Chondrocyte (in vitro differentiated cells): ENCODE measurements at regions not wholly inside any gene's neighbourhood (a gene's known extent, or its start where the extent isn't known, plus 50 kb on each side); places are given as distances from the start of the nearest gene placed in this dataset.

Experiments
- DNase-seq: peaks from one replicate; pipeline ENCODE4 v3.0.0; 2021; ENCODE audit warnings: mixed read lengths, low spot score
- H3K27ac Mint-ChIP-seq: one replicate; pipeline ENCODE4 v1.8.0; 2021; ENCODE audit warnings: mild to moderate bottlenecking, moderate library complexity, mixed read lengths; ENCODE audit not compliant: unreplicated experiment
- H3K27me3 Mint-ChIP-seq: 2 replicates; pipeline ENCODE4 v1.8.0; 2021; ENCODE audit warnings: low read depth, mixed read lengths
- H3K36me3 Mint-ChIP-seq: 2 replicates; pipeline ENCODE4 v1.8.0; 2021; ENCODE audit warnings: low read depth, mixed read lengths
- H3K4me1 Mint-ChIP-seq: 2 replicates; pipeline ENCODE4 v1.8.0; 2021; ENCODE audit warnings: low read depth, mild to moderate bottlenecking, mixed read lengths
- H3K4me3 Mint-ChIP-seq: one replicate; pipeline ENCODE4 v1.8.0; 2021; ENCODE audit warnings: mild to moderate bottlenecking, moderate library complexity, mixed read lengths; ENCODE audit not compliant: unreplicated experiment
- H3K9me3 Mint-ChIP-seq: 2 replicates; pipeline ENCODE4 v1.8.0; 2021; ENCODE audit warnings: low read depth, mixed read lengths
- CTCF ChIP-seq: fragments of 200-600 bp; sonication (generic); IDR thresholded peaks from 2 replicates; pipeline ENCODE4 v1.5.0; 2021; ENCODE audit warnings: antibody characterized with exemption, mild to moderate bottlenecking, moderate library complexity

GRCh38 chr12:67475725-67476124 is 172.8 kb upstream of the DYRK2 start:
- no peaks in the 10 kb centered on the region for H3K4me1 Mint-ChIP-seq
- no peak overlapping the region for H3K4me3 Mint-ChIP-seq
- DNase-seq = no peak
- TF ChIP-seq CTCF = no peak
- H3K27ac Mint-ChIP-seq = no peak overlapping the region
- no peaks in the 10 kb centered on the region for H3K27me3 Mint-ChIP-seq
- no peaks in the 10 kb centered on the region for H3K36me3 Mint-ChIP-seq
- H3K9me3 Mint-ChIP-seq = no peaks in the 10 kb centered on the region

GRCh38 chr12:67477681-67478265 is 170.8 kb upstream of the DYRK2 start:
- DNase-seq = no peak
- no peaks in the 10 kb centered on the region for H3K4me1 Mint-ChIP-seq
- no peaks in the 10 kb centered on the region for H3K36me3 Mint-ChIP-seq
- no peak overlapping the region for H3K27ac Mint-ChIP-seq
- TF ChIP-seq CTCF = no peak
- H3K27me3 Mint-ChIP-seq = no peaks in the 10 kb centered on the region
- no peak overlapping the region for H3K4me3 Mint-ChIP-seq
- H3K9me3 Mint-ChIP-seq = no peaks in the 10 kb centered on the region

GRCh38 chr12:67482751-67483661 is 165.5 kb upstream of the DYRK2 start:
- no peaks in the 10 kb centered on the region for H3K36me3 Mint-ChIP-seq
- H3K9me3 Mint-ChIP-seq = peaks cover 3% of the 10 kb centered on the region
- H3K27me3 Mint-ChIP-seq = no peaks in the 10 kb centered on the region
- H3K27ac Mint-ChIP-seq = no peak overlapping the region
- peaks cover 7% of the 10 kb centered on the region for H3K4me1 Mint-ChIP-seq
- H3K4me3 Mint-ChIP-seq = no peak overlapping the region
- no peak for DNase-seq
- no peak for TF ChIP-seq CTCF

DNA sequence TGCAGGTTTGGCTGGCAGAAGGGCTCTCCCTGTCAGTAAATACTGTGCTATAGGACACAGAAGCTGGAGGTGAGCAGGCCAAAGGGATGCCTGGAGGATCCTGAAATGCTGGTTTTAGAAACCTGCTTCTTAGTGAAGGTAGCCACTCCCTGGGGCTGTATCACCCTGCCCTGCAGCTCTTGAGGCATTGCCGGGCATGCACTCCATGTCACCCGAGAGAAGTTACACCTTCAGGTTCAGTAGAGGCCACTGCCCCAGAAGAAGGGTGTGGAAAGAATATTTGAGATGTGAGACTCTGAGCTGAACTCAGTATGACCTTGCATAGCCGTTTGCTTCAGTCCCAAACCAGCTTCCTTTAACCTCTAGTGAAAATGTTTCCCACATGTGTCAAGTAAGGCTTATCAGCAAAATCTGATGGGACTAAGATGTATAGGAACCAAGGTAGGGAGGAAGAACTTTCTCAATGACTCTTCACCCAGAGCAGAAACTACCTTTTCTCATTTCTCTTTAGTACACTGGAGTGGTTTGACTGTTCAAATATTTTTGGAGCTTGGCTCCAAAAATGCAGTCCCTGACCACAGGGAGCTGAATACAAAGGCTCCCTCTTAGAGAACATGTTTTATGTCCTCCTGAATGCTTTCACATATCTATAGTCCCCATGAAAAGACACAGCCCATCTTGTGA is 164.5 kb upstream of the DYRK2 start:
- H3K4me3 Mint-ChIP-seq = no peak overlapping the region
- peaks cover 7% of the 10 kb centered on the region for H3K4me1 Mint-ChIP-seq
- no peaks in the 10 kb centered on the region for H3K27me3 Mint-ChIP-seq
- no peak overlapping the region for H3K27ac Mint-ChIP-seq
- H3K36me3 Mint-ChIP-seq = peaks cover under 1% of the 10 kb centered on the region
- TF ChIP-seq CTCF = no peak
- no peak for DNase-seq
- peaks cover 4% of the 10 kb centered on the region for H3K9me3 Mint-ChIP-seq

DNA sequence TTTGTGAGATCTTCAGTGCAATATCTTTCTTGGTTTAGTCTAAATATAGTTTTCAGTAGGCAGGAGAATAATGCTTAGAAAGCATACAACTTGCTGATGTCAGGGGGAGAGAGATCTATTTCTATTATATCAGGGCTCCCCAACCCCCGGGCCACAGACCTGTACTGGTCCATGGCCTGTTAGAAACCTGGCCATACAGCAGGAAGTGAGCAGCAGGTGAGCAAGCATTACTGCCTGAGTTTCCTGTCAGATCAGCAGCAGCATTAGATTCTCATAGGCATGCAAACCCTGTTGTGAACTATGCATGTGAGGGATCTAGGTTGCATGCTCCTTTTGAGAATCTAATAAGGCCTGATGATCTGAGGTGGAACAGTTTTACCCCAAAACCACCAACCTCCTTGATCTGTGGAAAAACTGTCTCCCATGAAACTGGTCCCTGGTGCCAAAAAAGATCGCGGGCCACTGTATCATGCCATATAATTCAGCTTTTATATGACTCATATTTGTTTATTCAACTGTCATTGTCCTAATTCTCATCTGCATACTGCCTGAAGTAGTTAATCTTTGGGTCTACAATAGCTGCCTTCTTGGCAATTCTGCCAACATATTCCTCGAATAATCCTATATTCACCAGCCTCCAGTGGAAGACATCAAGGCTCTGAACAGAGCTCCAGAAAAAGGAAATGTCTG is 163.6 kb upstream of the DYRK2 start:
- H3K27ac Mint-ChIP-seq = no peak overlapping the region

More for the DNA sequence above, 163.6 kb upstream of the DYRK2 start:
- Mint-ChIP-seq H3K4me1 (peaks cover 7% of the 10 kb centered on the region), H3K4me3 (no peak overlapping the region), H3K9me3 (peaks cover 10% of the 10 kb centered on the region), H3K27me3 (no peaks in the 10 kb centered on the region), H3K36me3 (peaks cover 2% of the 10 kb centered on the region)
- TF ChIP-seq CTCF = no peak
- no peak for DNase-seq
